Natural killer cell (primary cell): ENCODE measurements at regions not wholly inside any gene's neighbourhood (a gene's known extent, or its start where the extent isn't known, plus 50 kb on each side); places are given as distances from the start of the nearest gene placed in this dataset.

Experiments
- ATAC-seq, 3 donors: fragments of 150-1000 bp in 2 of 3; fragments of 200-7000 bp in 1 of 3; cut with Tn5 transposase; 1 replicate in 1 of 3; 2 replicates in 2 of 3; pipeline ENCODE4 v1.10.0; 2021; ENCODE audit warnings: mild to moderate bottlenecking in 2 of 3, moderate library complexity in 2 of 3
- DNase-seq, 2 donors: peaks; one replicate each; pipeline versions ENCODE4 v3.0.0 to v3.0.0-alpha.2; 2013 to 2021; ENCODE audit warnings: mixed read lengths in 1 of 2
- H3K27ac ChIP-seq: one replicate; pipeline ENCODE4 v1.5.1; 2013; ENCODE audit warnings: mild to moderate bottlenecking, low read length
- H3K27me3 ChIP-seq: one replicate; pipeline ENCODE4 v1.6.1; 2013; ENCODE audit warnings: low read length; ENCODE audit not compliant: control insufficient read depth, insufficient read depth
- H3K36me3 ChIP-seq: one replicate; pipeline ENCODE4 v1.6.1; 2013; ENCODE audit warnings: low read length; ENCODE audit not compliant: control insufficient read depth, insufficient read depth
- H3K4me1 ChIP-seq: one replicate; pipeline ENCODE4 v1.6.1; 2013; ENCODE audit warnings: low read length; ENCODE audit not compliant: control insufficient read depth, insufficient read depth
- H3K4me3 ChIP-seq: one replicate; pipeline ENCODE4 v1.5.1; 2013; ENCODE audit warnings: low read length
- H3K9me3 ChIP-seq: one replicate; pipeline ENCODE4 v1.6.1; 2013; ENCODE audit warnings: low read length; ENCODE audit not compliant: control insufficient read depth, insufficient read depth
- H3K27ac Mint-ChIP-seq, 2 donors: one replicate each; pipeline ENCODE4 v1.8.0; 2022; ENCODE audit warnings: mild to moderate bottlenecking in 2 of 2, mixed read lengths in 2 of 2, moderate library complexity in 1 of 2
- H3K27me3 Mint-ChIP-seq, 2 donors: one replicate each; pipeline ENCODE4 v1.8.0; 2022; ENCODE audit warnings: low read depth in 2 of 2, mixed read lengths in 2 of 2
- H3K36me3 Mint-ChIP-seq: one replicate; pipeline ENCODE4 v1.8.0; 2022; ENCODE audit warnings: mixed read lengths
- H3K4me1 Mint-ChIP-seq, 2 donors: one replicate each; pipeline ENCODE4 v1.8.0; 2022; ENCODE audit warnings: mixed read lengths in 2 of 2
- H3K4me3 Mint-ChIP-seq: one replicate; pipeline ENCODE4 v1.8.0; 2022; ENCODE audit warnings: mild to moderate bottlenecking, moderate library complexity, mixed read lengths
- H3K9me3 Mint-ChIP-seq, 2 donors: one replicate each; pipeline ENCODE4 v1.8.0; 2022; ENCODE audit warnings: mixed read lengths in 2 of 2
- CTCF ChIP-seq: fragments of 200-600 bp; IDR thresholded peaks from one replicate; pipeline ENCODE4 v1.8.0; 2022; ENCODE audit warnings: antibody characterized with exemption
- WGBS: methylation state at CpG from one replicate; pipeline ENCODE4 v1.1.7; 2013; ENCODE audit warnings: missing lambda C conversion rate; ENCODE audit not compliant: insufficient coverage; 5-methylcytosine and 5-hydroxymethylcytosine counted together
- intact Hi-C: fragments of 100-400 bp; cut with micrococcal nuclease; formaldehyde crosslinking; loops from one replicate; pipeline ENCODE4 v1.14.2; 2022

- Mint-ChIP-seq H3K4me1 (no peaks in the 10 kb centered on the region), H3K36me3 (no peaks in the 10 kb centered on the region), H3K4me3 (no peak overlapping the region), H3K9me3 (peaks cover 14 to 15% of the 10 kb centered on the region in 2 donors), H3K27me3 (no peaks in the 10 kb centered on the region), H3K27ac (no peak overlapping the region)
- Histone ChIP-seq H3K36me3 (no peaks in the 10 kb centered on the region), H3K9me3 (no peaks in the 10 kb centered on the region), H3K4me1 (no peaks in the 10 kb centered on the region), H3K27ac (no peak overlapping the region), H3K4me3 (no peak overlapping the region), H3K27me3 (no peaks in the 10 kb centered on the region)
- DNase-seq (no peak), ATAC-seq (no peak)
- TF ChIP-seq CTCF, result no peak
- WGBS, result 100% methylated on average over 2 of the region's 2 CpGs
- intact Hi-C loops, result no loop called here
Measured at GRCh38 chrX:7432901-7433300, 284.9 kb upstream of the PUDP start.

DNA sequence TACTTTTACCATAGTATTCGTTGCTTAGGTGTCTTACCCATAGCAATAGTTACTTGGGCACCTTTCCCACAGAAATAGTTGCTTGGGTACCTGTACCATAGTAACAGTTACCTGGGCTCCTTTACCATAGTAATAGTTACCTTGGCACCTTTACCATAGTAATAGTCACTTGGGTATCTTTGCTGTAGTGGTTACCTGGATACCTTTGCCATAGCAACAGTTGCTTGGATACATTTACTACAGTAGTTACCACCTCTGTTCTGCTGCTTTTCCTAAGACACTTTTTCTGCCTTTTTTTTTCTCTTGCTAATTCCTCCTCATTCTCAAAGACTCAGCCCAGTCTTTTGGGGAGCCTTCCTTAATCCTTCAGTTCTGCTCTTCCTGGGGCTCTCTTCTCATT is 272.8 kb upstream of the PUDP start:
- no peaks in the 10 kb centered on the region for H3K4me1 ChIP-seq
- no CpG with 5 or more reads among the region's 1 CpG for WGBS
- intact Hi-C loops, result no loop called here
- Mint-ChIP-seq H3K4me1 (no peaks in the 10 kb centered on the region), H3K27me3 (no peaks in the 10 kb centered on the region), H3K4me3 (no peak overlapping the region), H3K27ac (no peak overlapping the region), H3K36me3 (no peaks in the 10 kb centered on the region), H3K9me3 (peaks cover 3 to 9% of the 10 kb centered on the region in 2 donors)
- H3K27me3 ChIP-seq, result no peaks in the 10 kb centered on the region
- H3K9me3 ChIP-seq, result no peaks in the 10 kb centered on the region
- no peak for TF ChIP-seq CTCF
- DNase-seq (no peak), ATAC-seq (no peak)
- H3K4me3 ChIP-seq, result no peak overlapping the region
- H3K36me3 ChIP-seq, result no peaks in the 10 kb centered on the region
- H3K27ac ChIP-seq, result no peak overlapping the region

DNA sequence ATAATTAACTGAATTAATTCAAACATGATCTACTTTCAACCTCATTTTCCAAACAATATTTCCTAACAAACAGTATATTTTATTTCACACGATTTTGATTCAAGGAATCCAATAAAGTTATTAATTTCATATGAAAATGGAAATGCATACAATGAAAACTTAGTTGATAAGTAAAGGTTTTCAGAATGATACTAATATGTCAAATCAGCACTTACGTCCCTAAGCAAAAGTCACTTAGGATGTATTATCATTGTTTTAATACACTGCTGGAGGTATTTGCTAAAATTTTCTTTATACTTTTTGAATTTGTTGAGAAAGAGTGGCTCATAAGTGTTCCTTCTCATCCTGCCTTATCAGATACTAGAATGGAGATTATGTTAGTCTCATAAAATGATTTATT is 266.8 kb upstream of the PUDP start:
- H3K4me1 Mint-ChIP-seq, result no peaks in the 10 kb centered on the region
- no peak for DNase-seq
- intact Hi-C loops, result no loop called here
- ATAC-seq, result no peak
- peaks cover 6 to 13% of the 10 kb centered on the region in 2 donors for H3K9me3 Mint-ChIP-seq
- no peaks in the 10 kb centered on the region for H3K27me3 Mint-ChIP-seq
- WGBS, result no CpG with 5 or more reads among the region's 2 CpGs
- no peak overlapping the region for H3K27ac ChIP-seq
- no peak for TF ChIP-seq CTCF
- no peaks in the 10 kb centered on the region for H3K27me3 ChIP-seq
- H3K4me3 Mint-ChIP-seq, result no peak overlapping the region
- no peaks in the 10 kb centered on the region for H3K4me1 ChIP-seq
- H3K9me3 ChIP-seq, result no peaks in the 10 kb centered on the region
- no peak overlapping the region for H3K4me3 ChIP-seq
- H3K27ac Mint-ChIP-seq, result no peak overlapping the region
- no peaks in the 10 kb centered on the region for H3K36me3 ChIP-seq
- no peaks in the 10 kb centered on the region for H3K36me3 Mint-ChIP-seq

GRCh38 chrX:7412840-7413239 is 264.9 kb upstream of the PUDP start:
- no peak overlapping the region for H3K4me3 Mint-ChIP-seq
- intact Hi-C loops, result no loop called here
- H3K27me3 Mint-ChIP-seq, result no peaks in the 10 kb centered on the region
- ATAC-seq (no peak), DNase-seq (no peak)
- peaks cover 6 to 15% of the 10 kb centered on the region in 2 donors for H3K9me3 Mint-ChIP-seq
- WGBS, result 94% methylated on average over 3 of the region's 4 CpGs
- Histone ChIP-seq H3K27ac (no peak overlapping the region), H3K36me3 (no peaks in the 10 kb centered on the region), H3K9me3 (no peaks in the 10 kb centered on the region), H3K27me3 (no peaks in the 10 kb centered on the region), H3K4me3 (no peak overlapping the region), H3K4me1 (no peaks in the 10 kb centered on the region)
- no peaks in the 10 kb centered on the region for H3K36me3 Mint-ChIP-seq
- no peak overlapping the region for H3K27ac Mint-ChIP-seq
- TF ChIP-seq CTCF, result no peak
- no peaks in the 10 kb centered on the region for H3K4me1 Mint-ChIP-seq
